H9 (cell line): ENCODE measurements at regions not wholly inside any gene's neighbourhood (a gene's known extent, or its start where the extent isn't known, plus 50 kb on each side); places are given as distances from the start of the nearest gene placed in this dataset.

Source experiments
- DNase-seq: peaks from one replicate; pipeline ENCODE4 v3.0.0-alpha.2; 2017
- H2AFZ ChIP-seq: one replicate; pipeline ENCODE4 v1.6.1; 2013; ENCODE audit warnings: mild to moderate bottlenecking, low read length, control low read depth, moderate library complexity
- H2AK5ac ChIP-seq: 2 replicates; pipeline ENCODE4 v1.6.1; 2013; ENCODE audit warnings: low read length, control low read depth, mixed read lengths; ENCODE audit not compliant: insufficient read length
- H2BK120ac ChIP-seq: one replicate; pipeline ENCODE4 v1.6.1; 2013; ENCODE audit warnings: low read depth, mild to moderate bottlenecking, low read length, control low read depth, inconsistent platforms; ENCODE audit not compliant: poor library complexity, severe bottlenecking
- H2BK12ac ChIP-seq: 2 replicates; pipeline ENCODE4 v1.6.1; 2013; ENCODE audit warnings: low read length, control low read depth, mixed read lengths, low read depth; ENCODE audit not compliant: insufficient read length
- H2BK15ac ChIP-seq: 2 replicates; pipeline ENCODE4 v1.6.1; 2013; ENCODE audit warnings: low read depth, low read length, control low read depth
- H2BK20ac ChIP-seq: one replicate; pipeline ENCODE4 v1.6.1; 2013; ENCODE audit warnings: low read depth, mild to moderate bottlenecking, low read length, control low read depth, inconsistent platforms; ENCODE audit not compliant: poor library complexity, severe bottlenecking
- H2BK5ac ChIP-seq: 2 replicates; pipeline ENCODE4 v1.6.1; 2013; ENCODE audit warnings: low read length, control low read depth, mixed read lengths; ENCODE audit not compliant: insufficient read length
- H3K14ac ChIP-seq: 2 replicates; pipeline ENCODE4 v1.6.1; 2013; ENCODE audit warnings: low read length, control low read depth; ENCODE audit not compliant: insufficient read depth
- H3K18ac ChIP-seq: 2 replicates; pipeline ENCODE4 v1.6.1; 2013; ENCODE audit warnings: low read depth, mild to moderate bottlenecking, mixed read lengths, low read length, control low read depth; ENCODE audit not compliant: insufficient read length
- H3K23ac ChIP-seq: 2 replicates; pipeline ENCODE4 v1.6.1; 2013; ENCODE audit warnings: low read length, control low read depth, mixed read lengths, low read depth; ENCODE audit not compliant: insufficient read length
- H3K23me2 ChIP-seq: 2 replicates; pipeline ENCODE4 v1.6.1; 2013; ENCODE audit warnings: low read depth, mild to moderate bottlenecking, mixed read lengths, low read length, control low read depth; ENCODE audit not compliant: insufficient read length, poor library complexity, severe bottlenecking
- H3K27ac ChIP-seq: 2 replicates; pipeline ENCODE4 v1.5.1; 2013; ENCODE audit warnings: low read length, control low read depth, mixed read lengths, low read depth; ENCODE audit not compliant: insufficient read length
- H3K27me3 ChIP-seq: 2 replicates; pipeline ENCODE4 v1.6.1; 2013; ENCODE audit warnings: low read length, control low read depth, inconsistent platforms; ENCODE audit not compliant: insufficient read depth
- H3K4ac ChIP-seq: 2 replicates; pipeline ENCODE4 v1.6.1; 2013; ENCODE audit warnings: low read depth, mild to moderate bottlenecking, control low read depth, inconsistent platforms, low read length, moderate library complexity
- H3K4me1 ChIP-seq: 2 replicates; pipeline ENCODE4 v1.6.1; 2013; ENCODE audit warnings: low read length, control low read depth, inconsistent platforms; ENCODE audit not compliant: insufficient read depth
- H3K4me2 ChIP-seq: 2 replicates; pipeline ENCODE4 v1.6.1; 2013; ENCODE audit warnings: low read length, control low read depth, mixed read lengths; ENCODE audit not compliant: insufficient read length, insufficient read depth
- H3K56ac ChIP-seq: 2 replicates; pipeline ENCODE4 v1.6.1; 2013; ENCODE audit warnings: low read depth, mild to moderate bottlenecking, mixed read lengths, low read length, control low read depth; ENCODE audit not compliant: insufficient read length
- H3K79me1 ChIP-seq: 2 replicates; pipeline ENCODE4 v1.6.1; 2013; ENCODE audit warnings: low read depth, mild to moderate bottlenecking, moderate library complexity, low read length, control low read depth, inconsistent platforms; ENCODE audit not compliant: insufficient read depth, poor library complexity, severe bottlenecking
- H3K79me2 ChIP-seq: 2 replicates; pipeline ENCODE4 v1.6.1; 2013; ENCODE audit warnings: low read length, control low read depth, inconsistent platforms; ENCODE audit not compliant: insufficient read depth
- H3K9ac ChIP-seq: 2 replicates; pipeline ENCODE4 v1.6.1; 2013; ENCODE audit warnings: low read length, control low read depth, mixed read lengths; ENCODE audit not compliant: insufficient read length; ENCODE audit errors: extremely low read depth
- H3K9me3 ChIP-seq: one replicate; pipeline ENCODE4 v1.6.1; 2013; ENCODE audit warnings: low read depth, low read length, inconsistent platforms; ENCODE audit not compliant: control insufficient read depth
- H3T11ph ChIP-seq: one replicate; pipeline ENCODE4 v1.6.1; 2013; ENCODE audit warnings: mild to moderate bottlenecking, low read length, control low read depth, inconsistent platforms
- H4K20me1 ChIP-seq: one replicate; pipeline ENCODE4 v1.6.1; 2013; ENCODE audit not compliant: control insufficient read depth, insufficient read length, insufficient read depth
- H4K5ac ChIP-seq: 2 replicates; pipeline ENCODE4 v1.6.1; 2013; ENCODE audit warnings: low read depth, mild to moderate bottlenecking, mixed read lengths, low read length, control low read depth; ENCODE audit not compliant: insufficient read length
- H4K8ac ChIP-seq: replicated peaks from 2 replicates; pipeline ENCODE4 v1.6.1; 2013; ENCODE audit warnings: low read length, control low read depth, mixed read lengths, low read depth; ENCODE audit not compliant: insufficient read length
- H4K91ac ChIP-seq: 2 replicates; pipeline ENCODE4 v1.6.1; 2013; ENCODE audit warnings: low read depth, mild to moderate bottlenecking, moderate library complexity, mixed read lengths, low read length, control low read depth; ENCODE audit not compliant: insufficient read length
- H3K27ac Mint-ChIP-seq, 3 experiments: 2 replicates in 2 of 3; 3 replicates in 1 of 3; pipeline ENCODE4 v1.8.0; 2020 to 2021; ENCODE audit warnings: mixed read lengths in 3 of 3, mild to moderate bottlenecking in 1 of 3, moderate library complexity in 1 of 3
- H3K27me3 Mint-ChIP-seq: 2 replicates; pipeline ENCODE4 v1.8.0; 2021; ENCODE audit warnings: low read depth, mild to moderate bottlenecking, moderate library complexity, mixed read lengths
- H3K36me3 Mint-ChIP-seq, 3 experiments: 2 replicates in 2 of 3; 3 replicates in 1 of 3; pipeline ENCODE4 v1.8.0; 2020 to 2021; ENCODE audit warnings: low read depth in 3 of 3, mixed read lengths in 3 of 3; ENCODE audit not compliant: insufficient read depth in 1 of 3
- H3K4me1 Mint-ChIP-seq, 2 experiments: 2 replicates each; pipeline ENCODE4 v1.8.0; 2020; ENCODE audit warnings: mixed read lengths in 2 of 2
- H3K4me3 Mint-ChIP-seq, 2 experiments: 2 replicates in 1 of 2; 3 replicates in 1 of 2; pipeline ENCODE4 v1.8.0; 2020 to 2021; ENCODE audit warnings: mild to moderate bottlenecking in 2 of 2, mixed read lengths in 2 of 2, moderate library complexity in 1 of 2
- H3K9me3 Mint-ChIP-seq, 2 experiments: 2 replicates in 1 of 2; 3 replicates in 1 of 2; pipeline ENCODE4 v1.8.0; 2020; ENCODE audit warnings: mild to moderate bottlenecking in 2 of 2, mixed read lengths in 2 of 2, moderate library complexity in 1 of 2
- CTCF ChIP-seq: fragments of 200-600 bp; sonication (generic); conservative IDR thresholded peaks from 3 replicates; pipeline ENCODE4 v1.8.0; 2021; ENCODE audit warnings: antibody characterized with exemption, mild to moderate bottlenecking
- WGBS: extraction: QIAGEN DNeasy Blood & Tissue Kit; methylation state at CpG from one replicate; pipeline ENCODE4 v1.1.7; 2013; ENCODE audit warnings: missing lambda C conversion rate, low lambda C conversion rate, mixed read lengths; ENCODE audit not compliant: insufficient read length; ENCODE audit errors: extremely low coverage; 5-methylcytosine and 5-hydroxymethylcytosine counted together

DNA sequence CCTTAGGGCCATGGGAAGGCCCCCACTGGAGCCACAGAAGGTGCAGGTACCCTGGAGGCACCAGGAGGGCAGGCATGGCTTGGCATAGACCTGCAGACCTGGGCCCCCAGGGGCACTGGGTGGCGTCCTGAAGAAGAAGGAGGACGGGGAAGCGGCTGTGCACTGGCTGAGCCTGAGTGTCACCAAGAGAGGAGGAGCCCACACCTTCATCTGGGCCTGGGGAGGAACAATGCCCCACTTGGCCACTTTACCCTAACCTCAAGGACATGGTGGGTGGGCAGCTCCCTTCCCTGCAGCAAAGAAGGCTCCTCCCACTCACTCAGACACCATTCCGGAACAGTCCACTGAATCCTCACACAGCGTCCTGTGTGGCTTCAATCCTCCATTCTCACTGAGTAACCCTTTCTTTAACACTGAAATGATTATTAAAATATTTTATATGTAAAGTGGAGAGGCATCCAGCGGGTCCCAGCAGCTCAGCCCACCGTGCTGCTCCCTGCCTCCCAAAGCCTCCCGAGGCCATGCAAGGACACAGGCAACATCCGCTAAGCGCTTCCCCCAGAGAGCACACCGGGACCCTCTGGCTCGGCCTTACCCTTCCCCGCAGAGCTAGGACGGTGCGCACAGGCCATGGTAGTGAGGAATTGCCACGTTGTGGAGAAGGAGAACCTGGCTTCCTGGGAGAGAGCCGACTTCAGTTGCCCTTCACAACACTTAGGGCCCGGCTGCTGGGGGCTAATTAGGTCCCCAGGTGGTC lies 516.7 kb upstream of the MGMT start:
- no peak overlapping the region for H4K8ac ChIP-seq
- no peak for DNase-seq
- no peak for TF ChIP-seq CTCF
- no peaks in the 10 kb centered on the region for H3K4me1 ChIP-seq
- no peak overlapping the region for H3K56ac ChIP-seq
- Mint-ChIP-seq H3K27ac (no peak overlapping the region), H3K4me1 (no peaks in the 10 kb centered on the region), H3K36me3 (peaks cover 0 to 9% (median 0%) of the 10 kb centered on the region in 3 experiments; a peak in 4 of 7 replicates), H3K4me3 (no peak overlapping the region), H3K27me3 (peaks cover under 1% of the 10 kb centered on the region; the same call in 1 of the 2 replicates), H3K9me3 (peaks cover 8 to 10% of the 10 kb centered on the region in 2 experiments)
- H2BK15ac ChIP-seq = no peak overlapping the region
- no peak overlapping the region for H3T11ph ChIP-seq
- H4K91ac ChIP-seq = no peak overlapping the region
- no peak overlapping the region for H4K5ac ChIP-seq
- H3K79me1 ChIP-seq = no peaks in the 10 kb centered on the region
- H2BK5ac ChIP-seq = no peak overlapping the region
- no peak overlapping the region for H2AK5ac ChIP-seq
- no peak overlapping the region for H2BK20ac ChIP-seq
- no peak overlapping the region for H3K4me2 ChIP-seq
- no CpG with 5 or more reads among the region's 18 CpGs for WGBS
- H3K4ac ChIP-seq = no peak overlapping the region
- H3K27ac ChIP-seq = no peak overlapping the region
- no peak overlapping the region for H2BK12ac ChIP-seq
- no peak overlapping the region for H3K18ac ChIP-seq
- H3K23me2 ChIP-seq = no peaks in the 10 kb centered on the region
- H3K79me2 ChIP-seq = no peaks in the 10 kb centered on the region
- no peaks in the 10 kb centered on the region for H4K20me1 ChIP-seq
- no peak overlapping the region for H3K9ac ChIP-seq
- H2BK120ac ChIP-seq = no peak overlapping the region
- no peaks in the 10 kb centered on the region for H3K9me3 ChIP-seq
- H3K14ac ChIP-seq = no peak overlapping the region
- no peak overlapping the region for H3K23ac ChIP-seq
- H3K27me3 ChIP-seq = no peaks in the 10 kb centered on the region
- H2AFZ ChIP-seq = no peak overlapping the region
